Activated naive CD4-positive, alpha-beta T cell treated with anti-CD3 and anti-CD28 coated beads, Interleukin-2, amount 50 U/mL, for 16 hours (primary cell): ENCODE measurements at regions not wholly inside any gene's neighbourhood (a gene's known extent, or its start where the extent isn't known, plus 50 kb on each side); places are given as distances from the start of the nearest gene placed in this dataset.

Experiments used
- DNase-seq: peaks from one replicate; pipeline ENCODE4 v3.0.0-alpha.2; 2020

DNA sequence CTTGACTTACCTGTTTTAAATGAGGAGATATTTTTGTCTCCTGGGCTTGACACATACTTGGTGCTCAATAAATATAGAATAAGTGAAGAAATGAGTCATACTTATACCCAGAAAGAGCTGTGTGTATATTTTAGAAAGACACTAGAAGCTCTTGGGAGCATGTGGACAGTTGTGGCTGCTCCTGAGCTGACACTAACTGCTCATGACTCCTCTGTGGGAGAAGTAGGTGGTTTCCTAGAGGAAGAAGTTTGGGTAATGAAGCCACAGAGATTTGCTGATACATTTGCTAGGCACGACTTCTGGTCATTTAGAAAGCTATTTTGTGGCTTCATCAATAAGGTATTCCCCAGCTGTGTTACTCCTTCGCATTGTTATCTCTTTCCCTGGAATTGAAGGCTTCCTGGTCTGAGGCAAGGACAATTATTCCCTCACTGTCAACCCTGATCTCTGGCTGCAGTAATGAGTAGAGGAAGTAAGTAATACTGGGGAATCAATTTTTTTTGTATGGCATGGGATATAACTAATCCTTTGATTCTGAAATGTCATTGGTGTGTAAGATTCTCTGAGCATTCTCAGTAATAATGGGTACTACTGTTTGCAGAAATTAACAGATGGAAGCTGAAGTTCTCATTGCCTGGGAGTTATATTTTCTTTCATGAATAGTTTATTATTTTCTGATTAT is 79.6 kb upstream of the DCBLD2 start:
- DNase-seq: no peak

DNA sequence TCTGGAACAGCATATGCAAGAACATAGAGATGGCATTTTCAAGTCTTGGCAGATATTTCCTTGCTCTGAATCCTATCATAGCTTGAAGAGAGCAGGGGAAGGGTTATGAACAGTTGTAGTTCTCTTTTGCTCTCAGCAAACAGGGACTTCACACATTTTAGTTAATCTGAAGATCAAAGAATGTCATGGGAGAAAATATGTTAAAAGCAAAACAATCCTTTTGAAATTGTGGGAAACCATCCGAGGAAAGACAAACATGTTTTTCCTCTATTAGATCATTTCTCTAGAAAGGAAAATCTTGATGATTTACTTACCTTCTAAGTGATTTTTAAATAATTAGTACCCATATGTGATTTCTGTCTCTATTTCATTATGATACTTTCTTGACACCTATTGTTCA is 77.8 kb upstream of the DCBLD2 start:
- DNase-seq: no peak

DNA sequence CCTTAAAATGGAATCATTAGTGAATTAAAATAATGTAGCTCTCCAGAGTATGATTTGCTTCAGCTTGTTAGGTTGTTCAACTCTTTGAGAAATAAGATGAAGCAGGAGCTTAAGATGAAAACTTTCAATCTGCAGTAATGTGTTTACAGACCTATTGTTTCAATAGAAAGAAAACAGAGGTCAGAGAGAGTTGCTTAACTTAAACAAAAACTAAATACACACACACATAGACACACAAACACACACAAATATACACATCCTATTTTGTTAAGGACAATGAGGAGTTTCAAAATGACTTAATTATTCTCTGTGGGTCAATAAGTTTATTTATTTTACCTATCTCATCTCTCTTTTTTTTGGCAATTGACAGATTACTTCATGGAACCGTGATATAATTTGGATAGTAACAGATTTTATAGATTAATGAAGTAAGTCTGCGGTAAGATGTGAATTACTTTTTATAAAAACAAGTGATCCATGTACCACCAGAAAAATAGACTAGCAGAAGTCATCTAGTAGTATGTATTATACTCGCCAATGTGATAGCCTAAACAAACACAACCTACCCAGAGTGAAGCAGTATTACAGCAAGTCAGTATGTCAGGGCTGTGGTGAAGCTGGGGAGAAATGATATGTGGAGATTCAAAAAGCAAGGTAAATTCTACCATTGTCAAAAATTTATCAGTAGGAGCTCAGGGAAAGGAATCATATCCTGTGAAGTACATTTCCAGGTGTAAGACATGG is 76.7 kb upstream of the DCBLD2 start:
- DNase-seq: no peak

DNA sequence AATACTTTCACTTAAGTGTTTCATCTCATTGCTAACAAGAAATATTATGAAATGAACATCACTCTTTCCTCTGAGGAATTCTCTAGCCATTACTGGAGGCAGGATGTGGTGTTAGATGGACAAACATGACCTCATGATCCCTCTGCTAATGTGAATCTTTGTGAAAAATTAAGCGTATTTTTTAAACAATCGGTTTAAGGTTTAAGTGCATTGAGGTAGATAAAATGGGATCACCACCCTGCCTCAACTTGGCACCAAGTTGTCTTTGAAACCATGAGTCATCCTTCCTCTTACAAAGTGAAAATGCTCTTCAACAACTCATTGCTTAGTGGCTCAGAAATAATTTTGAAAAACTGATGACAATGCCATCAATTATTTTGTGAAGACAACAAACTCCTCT is 76.0 kb upstream of the DCBLD2 start:
- DNase-seq: no peak

DNA sequence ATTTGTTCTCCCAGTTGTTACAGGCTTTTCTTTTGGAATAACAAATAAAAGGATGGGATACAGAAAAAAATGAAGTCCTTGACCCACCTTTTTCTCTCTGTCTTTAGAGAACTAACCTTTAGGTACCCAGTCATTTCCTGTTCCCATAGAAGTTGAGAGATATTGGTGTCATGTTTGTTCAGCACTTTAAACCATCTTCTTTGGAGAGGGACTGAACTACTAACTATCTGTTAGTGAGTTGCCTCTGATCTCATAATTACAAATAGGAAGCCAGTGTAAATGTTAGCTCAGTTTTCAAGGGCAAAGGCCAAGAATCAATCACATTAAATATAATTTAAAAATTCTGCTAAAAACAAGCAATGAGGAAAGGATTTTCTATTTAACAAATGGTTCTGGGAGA is 72.9 kb upstream of the DCBLD2 start:
- no peak for DNase-seq

DNA sequence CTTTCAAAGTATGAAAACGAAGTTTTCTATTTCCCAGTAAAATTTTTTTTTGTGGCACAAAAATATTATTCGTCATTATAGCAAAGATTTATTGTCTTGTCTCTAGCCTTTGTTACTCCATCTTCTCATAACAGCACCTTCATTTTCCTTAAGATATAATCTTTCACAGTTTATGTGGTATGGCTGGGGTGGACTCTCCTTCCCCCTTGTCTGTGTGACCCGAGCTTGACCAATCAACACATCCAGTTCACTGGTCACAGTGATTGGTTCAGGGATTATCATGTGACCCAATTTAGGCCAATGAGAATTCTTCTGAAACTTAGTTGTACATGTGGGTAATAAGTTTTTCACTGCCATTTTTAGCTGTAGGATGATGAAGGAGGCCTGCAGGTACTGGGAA is 71.2 kb upstream of the DCBLD2 start:
- DNase-seq: no peak

DNA sequence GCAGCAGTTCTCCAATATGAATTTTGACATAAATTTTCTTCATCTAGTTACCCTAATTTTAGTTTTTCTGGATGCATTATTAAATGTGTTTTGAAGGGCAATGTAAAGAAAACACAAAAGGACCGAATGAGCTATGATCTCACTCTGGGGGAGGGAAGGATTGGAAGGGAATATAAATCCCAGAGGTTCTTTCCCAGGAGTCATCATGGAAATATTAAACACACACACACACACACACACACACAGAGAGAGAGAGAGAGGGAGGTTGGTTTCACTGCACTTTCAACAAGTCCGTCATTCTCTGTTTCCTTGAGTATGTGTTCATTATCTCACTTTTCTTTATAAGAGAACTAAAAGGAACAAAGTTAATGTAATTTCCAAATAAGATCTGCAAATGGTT is 70.7 kb upstream of the DCBLD2 start:
- DNase-seq: no peak

DNA sequence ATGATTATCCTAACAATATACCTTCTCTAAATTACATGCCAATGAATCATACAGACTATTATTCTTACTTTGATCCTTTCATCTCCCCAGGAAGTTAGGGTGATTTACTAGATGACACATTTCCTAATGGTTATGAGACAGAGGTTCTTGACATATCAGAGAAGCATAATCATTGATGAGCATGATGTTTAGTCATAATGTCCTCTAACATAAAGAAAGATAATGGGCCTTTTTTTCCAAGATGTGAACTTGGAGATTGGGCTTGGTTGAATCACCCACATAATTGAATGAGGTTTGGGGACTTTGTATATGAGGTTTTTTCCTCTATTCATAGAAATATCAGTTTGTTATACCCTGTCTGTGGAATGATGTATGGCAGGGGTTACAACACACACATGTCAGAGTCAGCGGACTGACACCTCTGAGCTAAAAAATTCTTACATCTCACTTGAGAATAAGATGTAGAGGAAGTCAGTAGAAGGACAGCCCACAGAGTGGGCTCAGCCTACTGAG is 69.7 kb upstream of the DCBLD2 start:
- no peak for DNase-seq

DNA sequence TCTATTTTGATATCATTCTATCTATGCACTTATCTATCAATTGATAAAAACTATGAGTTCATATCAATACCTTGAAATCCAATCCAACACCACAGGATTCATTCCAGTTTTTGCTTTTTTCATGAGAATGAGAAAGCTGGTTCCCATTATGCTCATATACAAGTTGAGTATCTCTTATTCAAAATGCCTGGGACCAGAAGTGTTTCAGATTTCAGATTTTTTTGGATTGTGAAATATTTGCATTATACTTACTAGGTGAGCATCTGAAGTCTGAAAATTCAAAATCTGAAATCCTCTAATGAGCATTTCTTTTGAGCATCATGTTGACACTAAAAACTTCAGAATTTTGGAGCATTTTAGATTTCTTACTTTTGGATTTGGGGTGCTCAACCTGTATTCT is 67.8 kb upstream of the DCBLD2 start:
- no peak for DNase-seq

- DNase-seq: no peak
Measured at GRCh38 chr3:98968824-98969223, 67.3 kb upstream of the DCBLD2 start.

DNA sequence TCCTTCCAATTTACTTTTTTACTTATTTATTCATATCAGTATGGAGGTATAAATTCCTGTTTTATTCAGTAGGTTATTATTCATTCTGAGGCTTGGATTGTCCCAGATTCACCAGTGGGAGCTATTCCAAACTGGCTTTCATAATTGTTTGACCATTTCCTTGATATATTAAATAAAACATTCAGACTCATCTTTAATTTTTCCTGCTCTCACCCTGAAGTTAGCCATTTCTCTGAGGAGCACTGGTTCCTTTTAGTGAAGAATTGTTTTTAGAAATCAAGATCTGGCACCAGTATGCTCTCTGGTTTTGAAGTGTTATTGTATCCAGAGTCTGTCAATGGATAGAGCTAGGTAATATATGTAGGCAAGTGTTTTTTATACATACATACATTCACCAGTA is 66.9 kb upstream of the DCBLD2 start:
- DNase-seq: no peak

DNA sequence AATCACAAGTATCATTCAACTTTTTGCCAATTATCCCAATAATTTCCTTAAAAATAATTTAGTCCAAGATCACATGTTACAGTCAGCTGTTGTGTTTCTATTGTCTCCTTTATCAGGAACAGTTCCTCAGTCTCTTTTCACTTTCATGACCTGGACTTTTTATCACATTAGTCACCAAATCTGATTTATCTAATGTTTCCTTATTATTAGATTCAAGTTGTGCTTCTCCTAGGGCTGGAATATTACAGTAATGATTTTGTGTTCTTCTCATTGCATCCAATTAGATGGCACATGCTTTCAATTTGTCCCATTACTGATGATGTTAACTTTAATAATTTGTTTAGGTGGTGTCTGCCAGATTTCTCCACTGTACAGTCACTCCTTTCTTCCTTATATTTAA is 66.3 kb upstream of the DCBLD2 start:
- DNase-seq: no peak

GRCh38 chr3:98966862-98967546 is 65.5 kb upstream of the DCBLD2 start:
- no peak for DNase-seq

GRCh38 chr3:98966434-98966833 is 64.9 kb upstream of the DCBLD2 start:
- no peak for DNase-seq

DNA sequence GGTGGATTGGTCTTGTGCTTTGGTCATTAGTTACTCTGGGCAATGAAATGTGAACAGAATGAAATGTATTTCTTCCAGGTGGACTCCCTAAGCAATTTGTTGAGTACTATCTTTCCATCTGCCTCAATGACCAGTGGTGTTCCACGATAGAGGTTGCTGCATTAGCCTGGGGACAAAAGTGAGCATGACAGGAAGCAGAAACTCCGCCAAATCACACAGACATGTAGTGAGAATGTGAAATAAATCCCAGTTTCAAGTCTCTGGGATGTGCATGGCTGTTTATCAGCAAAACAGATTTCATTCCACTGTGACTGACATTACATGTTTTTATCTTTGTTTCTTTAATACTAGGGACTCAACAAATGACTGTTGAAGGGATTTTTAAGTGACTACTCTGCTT is 63.3 kb upstream of the DCBLD2 start:
- DNase-seq: no peak

DNA sequence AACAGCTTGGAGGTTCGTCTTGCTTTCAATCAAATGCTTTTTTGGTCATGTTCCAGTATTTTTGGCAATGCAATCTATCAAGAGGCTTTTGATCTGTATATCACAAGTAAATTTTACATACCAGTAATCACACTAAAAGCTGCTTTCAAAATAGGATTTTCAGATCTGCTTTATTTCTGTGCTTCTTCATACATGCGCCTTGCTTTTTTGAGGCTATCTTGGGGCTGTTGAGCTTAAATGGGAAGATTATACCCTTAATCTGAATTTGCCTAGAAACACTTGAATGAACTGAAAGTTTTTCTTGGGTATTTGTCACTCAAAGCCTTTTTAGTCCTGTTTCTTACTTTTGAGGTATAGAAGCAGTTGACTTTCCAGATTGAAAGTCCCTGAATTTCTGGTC is 62.1 kb upstream of the DCBLD2 start:
- no peak for DNase-seq

- no peak for DNase-seq
Measured at GRCh38 chr3:98962951-98963350, 61.5 kb upstream of the DCBLD2 start.

DNA sequence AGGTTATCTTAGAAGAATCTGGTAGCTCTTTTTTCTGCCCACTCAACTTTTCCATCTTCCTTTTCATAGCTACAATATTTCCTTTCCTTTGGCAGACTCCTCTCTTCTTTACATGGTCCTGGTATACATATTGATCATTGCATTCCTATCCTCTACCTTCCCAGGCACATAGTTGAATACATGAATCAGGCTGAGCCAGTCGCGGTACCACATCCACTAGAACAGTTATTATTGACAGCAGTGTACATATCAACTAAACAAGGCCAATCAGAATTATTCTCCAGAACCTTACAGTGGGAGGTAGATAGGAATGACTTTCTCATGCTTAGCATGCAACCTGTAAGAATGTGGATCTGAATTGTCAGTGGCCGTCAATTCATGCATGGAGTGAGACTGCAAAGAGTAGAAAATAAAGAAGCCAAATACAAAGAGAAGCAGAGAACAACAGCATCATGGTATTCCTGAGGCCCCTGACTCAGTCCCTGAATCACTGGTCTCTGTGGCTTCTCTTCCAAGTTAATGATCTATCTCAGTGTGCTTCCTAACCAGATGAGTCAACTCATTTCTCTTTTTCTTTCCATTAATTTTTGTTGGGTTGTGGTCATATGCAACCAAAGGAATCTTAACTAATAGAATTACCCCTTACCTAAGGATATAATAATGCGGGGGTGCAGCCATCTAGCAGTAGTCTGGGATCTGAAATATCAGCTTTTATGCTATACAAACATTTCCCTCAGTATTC is 60.9 kb upstream of the DCBLD2 start:
- DNase-seq: no peak

- DNase-seq: no peak
Measured at GRCh38 chr3:98961161-98962155, 60.0 kb upstream of the DCBLD2 start.

DNA sequence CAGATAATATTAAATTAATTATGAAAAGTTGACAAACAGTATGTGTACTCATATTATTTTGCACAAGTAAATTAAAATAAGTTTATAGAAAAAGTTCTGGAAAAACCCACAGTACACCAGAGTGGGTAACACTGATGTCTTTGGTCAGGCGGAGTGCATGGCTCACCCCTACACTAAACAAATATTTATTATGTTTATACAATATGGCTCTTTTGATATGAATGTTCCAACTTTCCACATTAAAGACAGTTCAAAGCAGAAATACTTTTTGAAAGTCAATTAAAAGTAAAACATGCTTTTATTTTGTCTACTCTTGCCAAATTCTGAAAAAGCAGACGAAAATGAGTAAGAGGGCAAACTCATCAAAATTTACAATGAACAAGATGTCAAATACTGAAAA is 56.2 kb upstream of the DCBLD2 start:
- DNase-seq: no peak

GRCh38 chr3:98956008-98956407 is 54.5 kb upstream of the DCBLD2 start:
- no peak for DNase-seq
